Cardiac fibroblast (primary cell): ENCODE measurements at regions not wholly inside any gene's neighbourhood (a gene's known extent, or its start where the extent isn't known, plus 50 kb on each side); places are given as distances from the start of the nearest gene placed in this dataset.

Experiments
- DNase-seq, 2 donors: peaks; one replicate each; pipeline versions ENCODE4 v3.0.0 to v3.0.0-alpha.2; 2010; ENCODE audit warnings: low read depth in 2 of 2
- H3K4me3 ChIP-seq, 2 donors: replicated peaks in 1 of 2; 1 replicate in 1 of 2; 2 replicates in 1 of 2; pipeline ENCODE4 v1.5.1; 2011; ENCODE audit warnings: low read depth in 2 of 2, low read length in 2 of 2, mild to moderate bottlenecking in 2 of 2, moderate library complexity in 1 of 2
- CTCF ChIP-seq: IDR thresholded peaks from one replicate; pipeline ENCODE4 v1.5.1; 2011; ENCODE audit warnings: low read depth, mild to moderate bottlenecking, low read length, inconsistent platforms

GRCh38 chrX:15948318-15948660 is 93.7 kb upstream of the AP1S2 start:
- no peak for TF ChIP-seq CTCF
- no peak for DNase-seq
- no peak overlapping the region for H3K4me3 ChIP-seq

GRCh38 chrX:15947648-15948317 is 93.2 kb upstream of the AP1S2 start:
- H3K4me3 ChIP-seq = no peak overlapping the region
- TF ChIP-seq CTCF = no peak
- DNase-seq = peak; percentile 57 to 62

GRCh38 chrX:15946783-15947580 is 92.4 kb upstream of the AP1S2 start:
- peak overlapping the region in 1 of 2 donors; percentile 7 for H3K4me3 ChIP-seq
- no peak for TF ChIP-seq CTCF
- DNase-seq = peak; percentile 63 to 83

GRCh38 chrX:15943391-15943790 is 88.8 kb upstream of the AP1S2 start:
- no peak for DNase-seq
- H3K4me3 ChIP-seq = no peak overlapping the region
- TF ChIP-seq CTCF = no peak

GRCh38 chrX:15942307-15942706 is 87.7 kb upstream of the AP1S2 start:
- no peak overlapping the region for H3K4me3 ChIP-seq
- no peak for TF ChIP-seq CTCF
- DNase-seq = no peak

GRCh38 chrX:15939737-15940136 is 85.1 kb upstream of the AP1S2 start:
- no peak for TF ChIP-seq CTCF
- no peak overlapping the region for H3K4me3 ChIP-seq
- DNase-seq = no peak

GRCh38 chrX:15938072-15938471 is 83.5 kb upstream of the AP1S2 start:
- H3K4me3 ChIP-seq = no peak overlapping the region
- DNase-seq = no peak
- no peak for TF ChIP-seq CTCF
